MM.1S (cell line): ENCODE measurements at regions not wholly inside any gene's neighbourhood (a gene's known extent, or its start where the extent isn't known, plus 50 kb on each side); places are given as distances from the start of the nearest gene placed in this dataset.

Source experiments
- DNase-seq: peaks from one replicate; pipeline ENCODE4 v3.0.0-alpha.2; 2015
- H2AFZ ChIP-seq: fragments of 300-600 bp; sonication (generic); 2 replicates; pipeline ENCODE4 v1.6.0; 2016; ENCODE audit warnings: antibody characterized with exemption, low read length
- H3F3A ChIP-seq: fragments of 300-600 bp; sonication (generic); 2 replicates; pipeline ENCODE4 v1.6.1; 2016; ENCODE audit warnings: mild to moderate bottlenecking, antibody characterized with exemption, low read length, moderate library complexity, mixed read lengths; ENCODE audit not compliant: insufficient read depth
- H3K27ac ChIP-seq: fragments of 300-600 bp; sonication (generic); 2 replicates; pipeline ENCODE4 v1.5.1; 2016; ENCODE audit warnings: mild to moderate bottlenecking, low read length
- H3K27me3 ChIP-seq: fragments of 300-600 bp; sonication (generic); replicated peaks from 2 replicates; pipeline ENCODE4 v1.6.0; 2016; ENCODE audit warnings: low read length; ENCODE audit not compliant: insufficient read depth
- H3K36me3 ChIP-seq: fragments of 300-600 bp; sonication (generic); replicated peaks from 2 replicates; pipeline ENCODE4 v1.6.1; 2016; ENCODE audit warnings: mild to moderate bottlenecking, low read length, mixed read lengths; ENCODE audit not compliant: insufficient read depth
- H3K4me1 ChIP-seq: fragments of 300-600 bp; sonication (generic); 2 replicates; pipeline ENCODE4 v1.6.1; 2016; ENCODE audit warnings: low read length, mixed read lengths
- H3K4me2 ChIP-seq: fragments of 300-600 bp; sonication (generic); 2 replicates; pipeline ENCODE4 v1.6.0; 2016; ENCODE audit warnings: low read depth, low read length
- H3K4me3 ChIP-seq: fragments of 300-600 bp; sonication (generic); 2 replicates; pipeline ENCODE4 v1.5.1; 2016; ENCODE audit warnings: low read length, mixed read lengths
- H3K79me2 ChIP-seq: fragments of 300-600 bp; sonication (generic); 2 replicates; pipeline ENCODE4 v1.6.1; 2016; ENCODE audit warnings: mixed run types, low read length, mixed read lengths
- H3K9ac ChIP-seq: fragments of 300-600 bp; sonication (generic); 2 replicates; pipeline ENCODE4 v1.6.1; 2016; ENCODE audit warnings: low read length, mixed read lengths
- H3K9me2 ChIP-seq: fragments of 300-600 bp; sonication (generic); replicated peaks from 2 replicates; pipeline ENCODE4 v1.6.1; 2016; ENCODE audit warnings: mild to moderate bottlenecking, low read length, mixed read lengths; ENCODE audit not compliant: insufficient read depth
- H3K9me3 ChIP-seq: fragments of 300-600 bp; sonication (generic); replicated peaks from 2 replicates; pipeline ENCODE4 v1.6.1; 2016; ENCODE audit warnings: mild to moderate bottlenecking, low read length, mixed read lengths; ENCODE audit not compliant: insufficient read depth
- H4K20me1 ChIP-seq: fragments of 300-600 bp; sonication (generic); 2 replicates; pipeline ENCODE4 v1.6.1; 2016; ENCODE audit warnings: mild to moderate bottlenecking, low read length, moderate library complexity, mixed read lengths; ENCODE audit not compliant: insufficient read depth
- EZH2 ChIP-seq: fragments of 300-600 bp; sonication (generic); optimal IDR thresholded peaks from 2 replicates; pipeline ENCODE3; 2017; ENCODE audit warnings: low read depth, mild to moderate bottlenecking, antibody characterized with exemption, low read length, mixed read lengths
- EZH2phosphoT487 ChIP-seq: fragments of 300-600 bp; sonication (generic); IDR thresholded peaks from 2 replicates; pipeline ENCODE4 v1.6.1; 2018; ENCODE audit warnings: antibody characterized with exemption, low read length
- TF ChIP-seq, protein P1 (sequence below): fragments of 300-600 bp; sonication (generic); IDR thresholded peaks from 2 replicates; pipeline ENCODE4 v1.5.1; 2016; ENCODE audit warnings: antibody characterized with exemption, low read length, mixed read lengths

DNA sequence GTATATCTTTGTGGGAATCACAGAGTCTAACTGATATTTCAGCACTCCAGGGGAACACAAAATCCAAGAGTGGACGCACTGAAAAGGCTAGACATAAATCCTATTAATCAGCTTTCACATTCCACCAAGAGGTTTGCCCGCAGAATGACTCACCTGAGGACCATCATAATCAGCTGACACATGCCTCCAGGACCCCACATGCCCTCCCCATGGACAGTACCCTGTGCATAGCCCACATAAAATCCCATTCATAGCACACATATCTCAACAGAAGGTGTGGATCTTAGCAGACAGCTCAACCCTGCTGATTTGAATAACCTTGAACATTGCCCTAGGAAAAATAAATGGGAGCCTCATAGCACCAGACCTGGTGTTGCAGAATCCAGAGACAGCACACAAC is 246.8 kb upstream of the TENT5A start:
- no peak overlapping the region for H2AFZ ChIP-seq
- no peak overlapping the region for H3K27ac ChIP-seq
- no peaks in the 10 kb centered on the region for H3K9me2 ChIP-seq
- H3K4me1 ChIP-seq = no peaks in the 10 kb centered on the region
- H3K4me2 ChIP-seq = no peak overlapping the region
- no peaks in the 10 kb centered on the region for H3K79me2 ChIP-seq
- no peak overlapping the region for H3K9ac ChIP-seq
- no peaks in the 10 kb centered on the region for H3F3A ChIP-seq
- no peaks in the 10 kb centered on the region for H3K36me3 ChIP-seq
- TF ChIP-seq EZH2phosphoT487 = no peak
- no peak for DNase-seq
- H3K4me3 ChIP-seq = no peak overlapping the region
- H3K9me3 ChIP-seq = no peaks in the 10 kb centered on the region
- H4K20me1 ChIP-seq = no peaks in the 10 kb centered on the region
- no peaks in the 10 kb centered on the region for H3K27me3 ChIP-seq

DNA sequence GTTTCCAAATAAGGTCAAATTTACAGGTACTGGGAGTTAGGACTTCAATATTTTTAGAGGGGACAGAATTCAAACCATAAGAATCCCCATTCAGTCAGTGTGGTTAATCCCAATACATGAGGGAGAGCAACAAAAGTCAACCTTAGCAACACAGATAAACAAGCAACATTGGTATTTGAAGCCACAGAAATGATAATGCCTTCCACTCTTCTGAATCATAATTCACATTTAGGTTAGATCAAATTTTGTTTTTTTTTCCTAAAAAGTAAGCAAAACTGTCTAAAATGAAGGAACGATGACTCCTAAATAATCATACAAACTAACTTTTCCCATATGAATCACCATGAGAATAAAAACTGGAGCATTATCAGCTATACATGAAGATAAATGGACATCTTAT is 246.0 kb upstream of the TENT5A start:
- Histone ChIP-seq H3K4me2 (no peak overlapping the region), H3K9ac (no peak overlapping the region), H3K9me3 (no peaks in the 10 kb centered on the region), H3K27ac (no peak overlapping the region), H3K27me3 (no peaks in the 10 kb centered on the region), H3K9me2 (no peaks in the 10 kb centered on the region), H3F3A (no peaks in the 10 kb centered on the region), H3K79me2 (no peaks in the 10 kb centered on the region), H3K4me1 (no peaks in the 10 kb centered on the region), H2AFZ (no peak overlapping the region), H3K36me3 (no peaks in the 10 kb centered on the region), H3K4me3 (no peak overlapping the region), H4K20me1 (no peaks in the 10 kb centered on the region)
- TF ChIP-seq EZH2phosphoT487 = no peak
- DNase-seq = no peak

DNA sequence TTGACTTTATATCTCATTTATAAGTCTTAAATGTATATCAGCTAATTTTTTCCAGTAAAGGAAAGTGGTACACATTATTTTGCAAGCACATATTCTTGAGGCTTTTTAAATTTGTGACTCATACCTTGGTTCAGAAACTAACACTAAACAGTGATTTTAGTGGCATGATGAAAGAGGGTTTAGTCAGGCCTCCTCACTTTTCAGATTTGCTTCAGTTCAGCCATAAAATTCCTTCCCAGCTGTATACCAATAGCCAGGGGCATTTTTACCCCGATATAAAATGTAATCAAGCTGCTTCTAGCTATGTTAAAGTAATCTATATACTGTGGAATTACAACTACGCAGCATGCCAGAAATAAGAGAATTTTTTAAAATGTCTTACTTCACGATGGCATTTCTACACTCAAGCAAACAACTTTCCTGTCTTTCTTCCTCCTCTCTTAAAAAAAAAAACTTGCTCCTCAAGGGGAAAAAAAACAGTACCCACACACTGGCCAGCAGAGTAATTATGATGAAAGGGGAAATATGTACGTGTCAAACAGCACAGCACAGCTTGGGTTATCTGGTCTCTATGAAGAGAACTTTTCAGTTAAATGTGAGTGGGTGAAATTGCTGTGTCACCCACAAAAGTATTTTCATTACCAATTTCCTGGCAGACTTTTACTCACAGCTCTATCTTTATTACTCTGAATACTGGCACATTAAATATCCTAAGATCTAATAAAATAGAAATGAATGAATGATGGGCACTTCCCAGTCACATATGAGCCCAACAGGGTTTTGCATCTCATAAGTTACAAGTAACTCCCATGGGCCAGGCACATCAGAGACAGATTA is 244.8 kb upstream of the TENT5A start:
- Histone ChIP-seq H3K27me3 (no peaks in the 10 kb centered on the region), H3K79me2 (no peaks in the 10 kb centered on the region), H3K36me3 (no peaks in the 10 kb centered on the region), H3K27ac (no peak overlapping the region), H2AFZ (no peak overlapping the region), H3K9me2 (no peaks in the 10 kb centered on the region), H3K4me3 (no peak overlapping the region), H3K4me2 (no peak overlapping the region), H4K20me1 (no peaks in the 10 kb centered on the region), H3K9ac (no peak overlapping the region), H3F3A (no peaks in the 10 kb centered on the region), H3K4me1 (no peaks in the 10 kb centered on the region), H3K9me3 (no peaks in the 10 kb centered on the region)
- TF ChIP-seq EZH2phosphoT487 (no peak), EZH2 (no peak)
- TF ChIP-seq, protein P1, sequence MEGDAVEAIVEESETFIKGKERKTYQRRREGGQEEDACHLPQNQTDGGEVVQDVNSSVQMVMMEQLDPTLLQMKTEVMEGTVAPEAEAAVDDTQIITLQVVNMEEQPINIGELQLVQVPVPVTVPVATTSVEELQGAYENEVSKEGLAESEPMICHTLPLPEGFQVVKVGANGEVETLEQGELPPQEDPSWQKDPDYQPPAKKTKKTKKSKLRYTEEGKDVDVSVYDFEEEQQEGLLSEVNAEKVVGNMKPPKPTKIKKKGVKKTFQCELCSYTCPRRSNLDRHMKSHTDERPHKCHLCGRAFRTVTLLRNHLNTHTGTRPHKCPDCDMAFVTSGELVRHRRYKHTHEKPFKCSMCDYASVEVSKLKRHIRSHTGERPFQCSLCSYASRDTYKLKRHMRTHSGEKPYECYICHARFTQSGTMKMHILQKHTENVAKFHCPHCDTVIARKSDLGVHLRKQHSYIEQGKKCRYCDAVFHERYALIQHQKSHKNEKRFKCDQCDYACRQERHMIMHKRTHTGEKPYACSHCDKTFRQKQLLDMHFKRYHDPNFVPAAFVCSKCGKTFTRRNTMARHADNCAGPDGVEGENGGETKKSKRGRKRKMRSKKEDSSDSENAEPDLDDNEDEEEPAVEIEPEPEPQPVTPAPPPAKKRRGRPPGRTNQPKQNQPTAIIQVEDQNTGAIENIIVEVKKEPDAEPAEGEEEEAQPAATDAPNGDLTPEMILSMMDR = no peak
- DNase-seq = no peak

DNA sequence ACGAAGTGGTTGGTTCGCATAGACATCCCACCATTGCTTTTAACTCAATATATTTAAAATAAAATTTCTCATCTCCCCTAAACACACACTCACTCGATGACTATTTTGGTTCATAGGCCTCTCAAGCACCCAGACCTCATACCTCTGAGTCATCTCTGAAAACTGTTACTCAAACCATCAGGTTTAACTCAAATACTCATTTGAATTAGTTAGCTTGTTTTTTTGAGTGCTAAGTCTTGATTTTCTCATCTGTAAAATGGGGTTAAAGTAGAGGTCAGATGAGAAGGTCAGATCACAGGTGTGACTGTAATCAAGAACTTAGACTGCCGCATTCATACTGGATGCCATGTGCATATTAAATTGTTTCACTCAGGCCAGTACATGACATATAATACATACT is 243.9 kb upstream of the TENT5A start:
- H3K4me1 ChIP-seq = no peaks in the 10 kb centered on the region
- no peak overlapping the region for H3K4me3 ChIP-seq
- no peak for DNase-seq
- no peaks in the 10 kb centered on the region for H3K79me2 ChIP-seq
- no peak overlapping the region for H3K9ac ChIP-seq
- H2AFZ ChIP-seq = no peak overlapping the region
- no peak overlapping the region for H3K4me2 ChIP-seq
- TF ChIP-seq, protein P1 = no peak
- TF ChIP-seq EZH2phosphoT487 (no peak), EZH2 (no peak)
- no peaks in the 10 kb centered on the region for H4K20me1 ChIP-seq
- no peaks in the 10 kb centered on the region for H3K9me2 ChIP-seq
- no peaks in the 10 kb centered on the region for H3K27me3 ChIP-seq
- no peaks in the 10 kb centered on the region for H3K9me3 ChIP-seq
- H3K27ac ChIP-seq = no peak overlapping the region
- no peaks in the 10 kb centered on the region for H3F3A ChIP-seq
- H3K36me3 ChIP-seq = no peaks in the 10 kb centered on the region
